IMR-90 (cell line): ENCODE measurements at regions not wholly inside any gene's neighbourhood (a gene's known extent, or its start where the extent isn't known, plus 50 kb on each side); places are given as distances from the start of the nearest gene placed in this dataset.

Source experiments
- ATAC-seq: fragments of 200-7000 bp; cut with Tn5 transposase; 2 replicates; pipeline ENCODE4 v1.9.1; 2020; ENCODE audit warnings: low read depth, mild to moderate bottlenecking, moderate library complexity
- BruUV-seq: library from RNA; stranded (reverse); fragments of 400-500 nt; replicated peaks from 2 replicates; lab custom pipeline; 2021; lab: Mats Ljungman, UMichigan
- CTCF ChIA-PET: fragments of 300-600 bp; formaldehyde crosslinking; extraction: SDS; loops from one replicate; lab custom pipeline; 2021; ENCODE audit warnings: antibody characterized with exemption; lab: Yijun Ruan, JAX
- POLR2A ChIA-PET: fragments of 300-600 bp; sonication (Branson Sonifier 250); formaldehyde crosslinking; loops from one replicate; lab custom pipeline; 2022; ENCODE audit warnings: antibody characterized with exemption; ENCODE audit not compliant: unreplicated experiment; lab: Charles Lee
- DNase-seq: peaks from one replicate; pipeline ENCODE4 v3.0.0; 2013
- H2AFZ ChIP-seq: replicated peaks from 2 replicates; pipeline ENCODE3; 2013; ENCODE audit warnings: low read length, mild to moderate bottlenecking; ENCODE audit not compliant: poor library complexity
- H2AK5ac ChIP-seq: 2 replicates; pipeline ENCODE4 v1.6.1; 2013; ENCODE audit warnings: low read depth, low read length, inconsistent platforms
- H2AK9ac ChIP-seq: replicated peaks from 2 replicates; pipeline ENCODE3; 2013; ENCODE audit warnings: mild to moderate bottlenecking, low read depth, low read length, moderate library complexity; ENCODE audit not compliant: poor library complexity
- H2BK120ac ChIP-seq: 2 replicates; pipeline ENCODE4 v1.6.1; 2013; ENCODE audit warnings: low read depth, low read length, inconsistent platforms
- H2BK15ac ChIP-seq: 3 replicates; pipeline ENCODE4 v1.6.1; 2013; ENCODE audit warnings: low read depth, low read length, inconsistent platforms
- H2BK20ac ChIP-seq: 2 replicates; pipeline ENCODE4 v1.6.1; 2013; ENCODE audit warnings: low read depth, mild to moderate bottlenecking, inconsistent platforms, low read length, moderate library complexity
- H2BK5ac ChIP-seq: 2 replicates; pipeline ENCODE4 v1.6.1; 2013; ENCODE audit warnings: mild to moderate bottlenecking, low read depth, low read length, inconsistent platforms; ENCODE audit not compliant: poor library complexity, severe bottlenecking
- H3K14ac ChIP-seq: replicated peaks from 2 replicates; pipeline ENCODE4 v1.6.1; 2013; ENCODE audit warnings: low read depth, low read length, inconsistent platforms
- H3K18ac ChIP-seq: 2 replicates; pipeline ENCODE4 v1.6.1; 2013; ENCODE audit warnings: low read depth, low read length, control low read depth
- H3K23ac ChIP-seq: 2 replicates; pipeline ENCODE4 v1.6.1; 2013; ENCODE audit warnings: low read depth, low read length, inconsistent platforms
- H3K27ac ChIP-seq: 2 replicates; pipeline ENCODE4 v1.5.1; 2013; ENCODE audit warnings: mild to moderate bottlenecking, control low read depth, low read length; ENCODE audit not compliant: insufficient read depth
- H3K27me3 ChIP-seq: 2 replicates; pipeline ENCODE4 v1.6.1; 2013; ENCODE audit warnings: low read length; ENCODE audit not compliant: control insufficient read depth, insufficient read depth
- H3K36me3 ChIP-seq: 2 replicates; pipeline ENCODE4 v1.6.1; 2013; ENCODE audit warnings: low read length, mixed read lengths; ENCODE audit not compliant: control insufficient read depth, insufficient read depth
- H3K4ac ChIP-seq: 2 replicates; pipeline ENCODE4 v1.6.1; 2013; ENCODE audit warnings: low read depth, low read length, inconsistent platforms
- H3K4me1 ChIP-seq: 2 replicates; pipeline ENCODE4 v1.6.1; 2013; ENCODE audit warnings: low read length, mixed read lengths; ENCODE audit not compliant: control insufficient read depth, insufficient read depth
- H3K4me2 ChIP-seq: 2 replicates; pipeline ENCODE4 v1.6.1; 2013; ENCODE audit warnings: low read depth, mild to moderate bottlenecking, control low read depth, low read length, moderate library complexity
- H3K4me3 ChIP-seq: 2 replicates; pipeline ENCODE4 v1.5.1; 2013; ENCODE audit warnings: low read depth, mild to moderate bottlenecking, control low read depth, low read length, moderate library complexity; ENCODE audit not compliant: insufficient read depth
- H3K56ac ChIP-seq: 2 replicates; pipeline ENCODE4 v1.6.1; 2013; ENCODE audit warnings: low read length, inconsistent platforms; ENCODE audit not compliant: insufficient read depth; ENCODE audit errors: extremely low read depth
- H3K79me1 ChIP-seq, 2 experiments: 2 replicates each; pipeline ENCODE4 v1.6.1; 2013; ENCODE audit warnings: low read length in 2 of 2, inconsistent platforms in 1 of 2, low read depth in 1 of 2
- H3K9ac ChIP-seq: 2 replicates; pipeline ENCODE4 v1.6.1; 2013; ENCODE audit warnings: low read depth, low read length, control low read depth
- H3K9me1 ChIP-seq: 2 replicates; pipeline ENCODE4 v1.6.1; 2013; ENCODE audit warnings: low read length, inconsistent platforms; ENCODE audit not compliant: insufficient read depth
- H3K9me3 ChIP-seq: 2 replicates; pipeline ENCODE4 v1.6.1; 2013; ENCODE audit warnings: low read length; ENCODE audit not compliant: control insufficient read depth, insufficient read depth
- H4K20me1 ChIP-seq: 2 replicates; pipeline ENCODE4 v1.6.1; 2013; ENCODE audit warnings: low read length, inconsistent platforms; ENCODE audit not compliant: insufficient read depth
- H4K5ac ChIP-seq: 2 replicates; pipeline ENCODE4 v1.6.1; 2013; ENCODE audit warnings: mild to moderate bottlenecking, low read depth, low read length, control low read depth
- H4K8ac ChIP-seq, 2 experiments: 2 replicates each; pipeline ENCODE4 v1.6.1; 2013; ENCODE audit warnings: low read depth in 2 of 2, low read length in 2 of 2, control low read depth in 1 of 2, inconsistent platforms in 1 of 2
- H4K91ac ChIP-seq: 2 replicates; pipeline ENCODE4 v1.6.1; 2013; ENCODE audit warnings: low read depth, low read length, inconsistent platforms; ENCODE audit not compliant: insufficient read depth
- MXI1 ChIP-seq: IDR thresholded peaks from 2 replicates; pipeline ENCODE4 v1.6.1; 2012; ENCODE audit warnings: low read depth, mild to moderate bottlenecking, low read length, moderate library complexity, borderline replicate concordance
- RCOR1 ChIP-seq: IDR thresholded peaks from 2 replicates; pipeline ENCODE4 v1.6.1; 2012; ENCODE audit warnings: mild to moderate bottlenecking, low read length, improper control_type of control experiment; ENCODE audit not compliant: insufficient replicate concordance
- WGBS, 2 experiments: methylation state at CpG; one replicate each; pipeline versions ENCODE4 v1.1.5 to v1.1.7; 2013; ENCODE audit warnings: missing lambda C conversion rate in 2 of 2; ENCODE audit not compliant: insufficient read length in 1 of 2; ENCODE audit errors: extremely low coverage in 2 of 2; 5-methylcytosine and 5-hydroxymethylcytosine counted together
- dilution Hi-C: fragments of 300-500 bp; cut with HindIII; formaldehyde crosslinking; loops from one replicate; pipeline ENCODE4 v1.14.3; 2018; ENCODE audit warnings: low sequenced_read_pairs; ENCODE audit not compliant: unreplicated experiment
- in situ Hi-C: fragments of 300-500 bp; cut with MboI; formaldehyde crosslinking; loops from 3 replicates; pipeline ENCODE4 v1.14.3; 2019; ENCODE audit warnings: low sequenced_read_pairs, inconsistent platforms, mixed read lengths
- intact Hi-C: fragments of 100-400 bp; cut with micrococcal nuclease; formaldehyde crosslinking; loops from 2 replicates; pipeline ENCODE4 v1.10.0; 2022
- TF ChIP-seq, protein P1 (sequence below): fragments of 150-350 bp; IDR thresholded peaks from 2 replicates; pipeline ENCODE4 v1.6.1; 2016; ENCODE audit warnings: low read depth, mild to moderate bottlenecking, low read length, moderate library complexity, borderline replicate concordance

DNA sequence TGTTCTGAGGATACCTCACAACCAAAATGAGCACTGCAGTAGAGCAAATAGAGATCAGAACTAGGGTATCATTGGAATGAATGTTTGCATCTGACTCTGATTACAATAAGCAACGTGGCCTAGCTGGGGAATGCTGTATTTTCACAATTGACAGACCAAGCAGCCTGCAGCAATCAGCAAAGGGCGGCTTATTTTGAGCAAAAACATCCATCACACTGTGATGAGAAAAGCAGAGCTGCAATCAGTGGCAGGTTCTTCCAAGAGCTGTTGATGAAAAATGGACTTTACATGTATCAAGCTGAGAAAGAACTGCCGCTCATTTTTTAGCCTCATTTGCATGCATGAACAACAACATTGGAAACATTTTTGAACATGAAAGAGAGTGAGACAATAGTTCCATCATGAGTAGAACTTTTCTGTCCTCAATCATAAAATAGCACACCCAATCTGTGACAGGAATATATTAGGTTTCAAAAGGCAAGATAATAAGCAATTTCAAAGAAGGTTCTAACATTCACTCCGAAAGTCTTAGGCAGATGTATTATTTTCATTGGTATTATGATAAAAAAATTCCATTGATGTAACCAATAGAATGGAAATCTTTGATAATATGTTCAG is 249.7 kb upstream of the FBXO33 start:
- Histone ChIP-seq H2BK15ac (no peak overlapping the region), H2BK120ac (no peak overlapping the region), H3K4me1 (no peaks in the 10 kb centered on the region), H3K56ac (no peak overlapping the region), H3K14ac (no peak overlapping the region), H3K9ac (no peak overlapping the region), H3K9me1 (no peaks in the 10 kb centered on the region), H3K4me3 (no peak overlapping the region), H2AFZ (no peak overlapping the region), H4K5ac (no peak overlapping the region), H3K4me2 (no peak overlapping the region), H3K9me3 (peaks cover 24% of the 10 kb centered on the region), H3K27ac (no peak overlapping the region), H2BK20ac (no peak overlapping the region), H3K36me3 (no peaks in the 10 kb centered on the region), H4K91ac (no peak overlapping the region), H2AK9ac (no peak overlapping the region), H3K23ac (no peak overlapping the region), H3K4ac (no peak overlapping the region), H2AK5ac (no peak overlapping the region), H4K8ac (no peak overlapping the region), H3K27me3 (no peaks in the 10 kb centered on the region), H2BK5ac (no peak overlapping the region), H3K18ac (no peak overlapping the region), H4K20me1 (no peaks in the 10 kb centered on the region), H3K79me1 (no peaks in the 10 kb centered on the region)
- BruUV-seq: no TSS peak
- ATAC-seq: no peak
- intact Hi-C loops: no loop called here
- 83% methylated on average over 1 of the region's 4 CpGs; no CpG with 5 or more reads in 1 of the 2 experiments for WGBS, 2 experiments
- dilution Hi-C loops: no loop called here
- CTCF ChIA-PET: no interaction called here
- in situ Hi-C loops: no loop called here
- TF ChIP-seq MXI1 (no peak), RCOR1 (no peak)
- TF ChIP-seq, protein P1, sequence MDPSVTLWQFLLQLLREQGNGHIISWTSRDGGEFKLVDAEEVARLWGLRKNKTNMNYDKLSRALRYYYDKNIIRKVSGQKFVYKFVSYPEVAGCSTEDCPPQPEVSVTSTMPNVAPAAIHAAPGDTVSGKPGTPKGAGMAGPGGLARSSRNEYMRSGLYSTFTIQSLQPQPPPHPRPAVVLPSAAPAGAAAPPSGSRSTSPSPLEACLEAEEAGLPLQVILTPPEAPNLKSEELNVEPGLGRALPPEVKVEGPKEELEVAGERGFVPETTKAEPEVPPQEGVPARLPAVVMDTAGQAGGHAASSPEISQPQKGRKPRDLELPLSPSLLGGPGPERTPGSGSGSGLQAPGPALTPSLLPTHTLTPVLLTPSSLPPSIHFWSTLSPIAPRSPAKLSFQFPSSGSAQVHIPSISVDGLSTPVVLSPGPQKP: no peak
- POLR2A ChIA-PET: interaction anchor here (0.6 kb wide), 1 partner anchor 95 kb away, joined by 3 read pairs; no protein-coding TSS in a partner anchor
- DNase-seq: no peak
